Heart right ventricle (tissue), 16 donors: ENCODE measurements at regions not wholly inside any gene's neighbourhood (a gene's known extent, or its start where the extent isn't known, plus 50 kb on each side); places are given as distances from the start of the nearest gene placed in this dataset.

Source experiments
- ATAC-seq, 8 donors: fragments of 200-7000 bp; cut with Tn5 transposase; one replicate each; pipeline ENCODE4 v1.9.1; 2020; ENCODE audit warnings: mild to moderate bottlenecking in 8 of 8, moderate library complexity in 8 of 8, moderate number of reproducible peaks in 1 of 8
- DNase-seq, 2 donors: peaks; one replicate each; pipeline ENCODE4 v3.0.0-alpha.2; 2020
- H3K27ac ChIP-seq, 10 donors: fragments of 200-600 bp; sonication (generic) in 2 of 10; one replicate each; pipeline versions ENCODE4 v1.5.0 to v1.8.0; 2020 to 2022; ENCODE audit warnings: mild to moderate bottlenecking in 3 of 10
- H3K27me3 ChIP-seq, 7 donors: fragments of 200-600 bp; one replicate each; pipeline ENCODE4 v1.8.0; 2021 to 2022; ENCODE audit warnings: mild to moderate bottlenecking in 2 of 7
- H3K36me3 ChIP-seq, 9 donors: fragments of 200-600 bp; sonication (generic) in 1 of 9; one replicate each; pipeline versions ENCODE4 v1.5.0 to v1.8.0; 2020 to 2022; ENCODE audit warnings: mild to moderate bottlenecking in 2 of 9
- H3K4me1 ChIP-seq, 9 donors: fragments of 200-600 bp; sonication (generic) in 1 of 9; one replicate each; pipeline versions ENCODE4 v1.5.0 to v1.8.0; 2020 to 2022; ENCODE audit warnings: mild to moderate bottlenecking in 4 of 9
- H3K4me3 ChIP-seq, 10 donors: fragments of 200-600 bp; sonication (generic) in 2 of 10; one replicate each; pipeline versions ENCODE4 v1.5.0 to v1.8.0; 2020 to 2022; ENCODE audit warnings: mild to moderate bottlenecking in 7 of 10, moderate library complexity in 2 of 10
- H3K9me3 ChIP-seq, 11 donors: fragments of 200-600 bp in 10 of 11; sonication (generic) in 2 of 11; one replicate each; pipeline versions ENCODE4 v1.5.0 to v1.8.0; 2013 to 2022; ENCODE audit warnings: mild to moderate bottlenecking in 2 of 11, control low read depth in 1 of 11, moderate library complexity in 1 of 11
- CTCF ChIP-seq, 9 donors: fragments of 200-600 bp; sonication (generic) in 2 of 9; IDR thresholded peaks; one replicate each; pipeline versions ENCODE4 v1.5.0 to v1.8.0; 2021 to 2022; ENCODE audit warnings: antibody characterized with exemption in 9 of 9, mild to moderate bottlenecking in 5 of 9, moderate library complexity in 1 of 9
- WGBS, 2 donors: extraction: QIAGEN DNeasy Blood & Tissue Kit; methylation state at CpG; one replicate each; pipeline ENCODE4 v1.1.7; 2013; ENCODE audit warnings: inconsistent platforms in 1 of 2; 5-methylcytosine and 5-hydroxymethylcytosine counted together
- intact Hi-C, 10 donors: fragments of 100-400 bp; cut with DNase I; formaldehyde crosslinking; loops; one replicate each; pipeline versions ENCODE4 v1.11.1 to v1.14.2; 2022
- donor health status: Arrhythmogenic right ventricular cardiomyopathy.
- donor health status: ischemic (EF 13 %, LVEDD 7.1; RV severe dilation, severe dysfunction).
- donor health status: healthy with polysubstance abuse.
- donor health status: DM: no; HTN: yes; CAD: no.
- donor health status: DM: no; HTN: no; CAD: no.
- donor health status: ischemic (EF 25% LVEDD 6.9; RV normal size, moderate dysfunction).
- donor health status: ischemic (EF 25% LVEDD 5.7; RV mildly dilated, moderate dysfunction).
- donor health status: healthy.
- donor health status: DM: yes; HTN: yes; CAD: no.
- donor health status: Ischemic cardiomyopathy.
- donor health status: ischemic (EF 35%, LVEDD 5.7; RV mildly dilated, moderate dysfunction).
- donor health status: nonischemic (EF 11% LVEDD 7.7; RV severe dilation, severe dysfunction).
- donor health status: DM: yes; HTN: yes; CAD: no.
- donor health status: PGD.
- donor health status: ischemic (EF 29% LVEDD 5.4; RV normal size, mild dysfunction).
- donor health status: nonischemic (EF 23%, LVEDD 6.1; RV moderate dilation, normal function).

DNA sequence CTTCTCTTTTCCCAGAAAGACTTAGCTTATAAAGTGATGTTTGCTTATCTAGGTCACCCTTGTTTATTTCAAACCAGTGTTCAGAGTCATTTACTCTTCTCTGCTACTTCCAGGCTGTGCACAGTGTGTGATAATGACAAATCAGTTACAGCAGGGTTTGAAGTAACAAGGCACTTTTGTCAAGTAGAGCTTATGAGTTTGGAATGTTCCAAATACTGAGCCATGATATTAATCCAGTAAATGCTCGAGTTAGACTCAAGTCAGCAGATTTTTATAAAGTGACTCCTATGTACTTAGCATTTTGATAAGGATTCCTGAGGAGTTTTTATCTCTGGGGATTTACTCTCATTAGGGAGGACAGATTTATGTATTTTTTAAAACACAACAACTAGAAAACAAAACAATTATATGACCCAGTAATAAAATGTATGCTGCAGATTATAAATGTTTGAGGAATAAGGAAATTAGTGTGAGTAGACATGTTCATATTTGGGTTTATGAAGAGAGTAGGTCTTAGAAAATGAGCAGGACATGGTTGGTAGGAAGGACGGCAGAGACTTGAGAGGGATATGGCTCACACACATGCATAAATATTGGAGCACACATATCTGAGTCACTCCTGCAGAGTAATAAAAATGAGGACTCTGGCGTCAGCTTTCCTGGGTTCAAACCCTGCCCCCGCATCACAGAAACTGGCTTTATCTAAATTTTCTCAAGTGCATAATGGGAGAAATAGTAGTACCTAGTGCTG, 271.2 kb downstream of the FBXO8 start:
- TF ChIP-seq CTCF (IDR thresholded peaks at IDR 0.05), result no peak
- Histone ChIP-seq H3K36me3 (no peaks in the 10 kb centered on the region), H3K9me3 (no peaks in the 10 kb centered on the region), H3K27ac (no peak overlapping the region), H3K4me1 (peaks cover 0 to 15% (median 0%) of the 10 kb centered on the region in 9 donors), H3K4me3 (no peak overlapping the region), H3K27me3 (no peaks in the 10 kb centered on the region)
- DNase-seq (no peak), ATAC-seq (peak in 6 of 8 donors; percentile 11 to 90 (median 70))
- WGBS, 2 donors, result 67 to 72% methylated on average over 4 of the region's 4 CpGs
- intact Hi-C loops, result no loop called here

GRCh38 chr4:174010547-174010946, 272.9 kb downstream of the FBXO8 start:
- TF ChIP-seq CTCF (IDR thresholded peaks at IDR 0.05), result no peak
- H3K27ac ChIP-seq, result no peak overlapping the region
- no peaks in the 10 kb centered on the region for H3K9me3 ChIP-seq
- H3K4me3 ChIP-seq, result no peak overlapping the region
- DNase-seq (no peak), ATAC-seq (no peak)
- intact Hi-C loops, result no loop called here
- H3K36me3 ChIP-seq, result no peaks in the 10 kb centered on the region
- WGBS, 2 donors, result 69 to 72% methylated on average over 3 of the region's 3 CpGs
- H3K4me1 ChIP-seq, result peaks cover 0 to 21% (median under 1%) of the 10 kb centered on the region in 9 donors
- H3K27me3 ChIP-seq, result no peaks in the 10 kb centered on the region

- H3K4me3 ChIP-seq, result no peak overlapping the region
- ATAC-seq (no peak), DNase-seq (no peak)
- H3K4me1 ChIP-seq, result peaks cover 0 to 25% (median 4%) of the 10 kb centered on the region in 9 donors
- 46 to 64% methylated on average over 3 of the region's 3 CpGs for WGBS, 2 donors
- TF ChIP-seq CTCF (IDR thresholded peaks at IDR 0.05), result no peak
- no peaks in the 10 kb centered on the region for H3K36me3 ChIP-seq
- no peaks in the 10 kb centered on the region for H3K27me3 ChIP-seq
- intact Hi-C loops, result loop anchor here in 1 of 10 donors (10.0 kb wide), 1 partner anchor 105 kb away; no protein-coding TSS in a partner anchor
- H3K27ac ChIP-seq, result no peak overlapping the region
- no peaks in the 10 kb centered on the region for H3K9me3 ChIP-seq
Observed at GRCh38 chr4:174009686-174010451, 273.6 kb downstream of the FBXO8 start.

DNA sequence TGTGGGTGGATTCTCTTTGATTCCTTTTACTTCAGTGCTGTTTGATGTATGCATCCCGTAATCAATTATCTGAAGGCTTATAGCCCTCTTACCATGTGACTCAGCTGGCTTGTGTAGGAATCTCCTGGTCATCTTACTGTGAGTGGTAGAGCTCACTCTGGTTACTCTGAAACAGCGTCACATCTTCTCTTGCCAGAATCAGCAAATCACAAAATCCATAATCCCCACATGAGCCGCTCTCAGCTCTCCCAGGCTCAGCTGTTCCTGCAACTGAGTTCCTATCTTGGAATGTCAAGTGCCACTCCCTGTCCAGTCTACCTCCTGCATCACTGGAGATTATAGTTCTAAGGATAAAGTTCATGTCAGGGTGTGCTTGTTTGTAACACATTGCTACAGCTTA, 278.0 kb downstream of the FBXO8 start:
- no peak overlapping the region for H3K27ac ChIP-seq
- H3K36me3 ChIP-seq, result no peaks in the 10 kb centered on the region
- peak in 3 of 8 donors; percentile 54 to 88 (median 63) for ATAC-seq
- H3K9me3 ChIP-seq, result no peaks in the 10 kb centered on the region
- no peak for DNase-seq
- H3K4me3 ChIP-seq, result no peak overlapping the region
- intact Hi-C loops, result loop anchor here in 1 of 10 donors (10.0 kb wide), 1 partner anchor 109 kb away; no protein-coding TSS in a partner anchor
- no peaks in the 10 kb centered on the region for H3K27me3 ChIP-seq
- no peak for TF ChIP-seq CTCF (IDR thresholded peaks at IDR 0.05)
- peaks cover 0 to 13% (median 0%) of the 10 kb centered on the region in 9 donors for H3K4me1 ChIP-seq
- 33 to 36% methylated on average over 3 of the region's 3 CpGs for WGBS, 2 donors
